ENCODE measurements at regions not wholly inside any gene's neighbourhood (a gene's known extent, or its start where the extent isn't known, plus 50 kb on each side); places are given as distances from the start of the nearest gene placed in this dataset.
"Not testable (repeated sequence)": the region's sequence is repeated elsewhere in the genome, so short reads cannot be mapped to it uniquely, and the experiment has no call there.

GRCh38 chr1:68745451-68745850, 248.6 kb upstream of the DEPDC1 start:
- Histone ChIP-seq H3K9me3 (ENCODE audit: control insufficient read depth in 1 of 2, low read length in 2 of 2) (peaks cover 0 to 4% of the 10 kb centered on the region in 2 donors), H3K27ac (ENCODE audit: low read depth, low read length) (no peak overlapping the region), H3K27me3 (ENCODE audit: insufficient read depth, low read length) (no peaks in the 10 kb centered on the region), H3K4me3 (ENCODE audit: low read length in 2 of 2) (no peak overlapping the region), H3K36me3 (ENCODE audit: insufficient read depth, low read length) (no peaks in the 10 kb centered on the region), H3K4me1 (ENCODE audit: insufficient read depth, low read length) (no peaks in the 10 kb centered on the region)
- H3K36me3 Mint-ChIP-seq, result no peaks in the 10 kb centered on the region
- POLR2A ChIA-PET (ENCODE audit: partially characterized antibody), result no interaction called here
- CTCF ChIA-PET (ENCODE audit: partially characterized antibody), result no interaction called here
- H3K9me3 Mint-ChIP-seq, result peaks cover 5 to 31% (median 10%) of the 10 kb centered on the region in 8 donors
- H3K4me1 Mint-ChIP-seq, result no peaks in the 10 kb centered on the region
- H3K27me3 Mint-ChIP-seq, result no peaks in the 10 kb centered on the region
- intact Hi-C loops (cut with micrococcal nuclease), result no loop called here
- H3K4me3 Mint-ChIP-seq, result no peak overlapping the region
- H3K27ac Mint-ChIP-seq, result no peak overlapping the region
- no peak for DNase-seq

- no peaks in the 10 kb centered on the region for H3K36me3 Mint-ChIP-seq
- Histone ChIP-seq H3K27ac (ENCODE audit: low read depth, low read length) (no peak overlapping the region), H3K9me3 (ENCODE audit: control insufficient read depth in 1 of 2, low read length in 2 of 2) (peaks cover 0 to 4% of the 10 kb centered on the region in 2 donors), H3K27me3 (ENCODE audit: insufficient read depth, low read length) (no peaks in the 10 kb centered on the region), H3K4me1 (ENCODE audit: insufficient read depth, low read length) (no peaks in the 10 kb centered on the region), H3K36me3 (ENCODE audit: insufficient read depth, low read length) (no peaks in the 10 kb centered on the region), H3K4me3 (ENCODE audit: low read length in 2 of 2) (no peak overlapping the region)
- H3K4me1 Mint-ChIP-seq, result no peaks in the 10 kb centered on the region
- no peak overlapping the region for H3K4me3 Mint-ChIP-seq
- no peaks in the 10 kb centered on the region for H3K27me3 Mint-ChIP-seq
- POLR2A ChIA-PET (ENCODE audit: partially characterized antibody), result no interaction called here
- intact Hi-C loops (cut with micrococcal nuclease), result no loop called here
- CTCF ChIA-PET (ENCODE audit: partially characterized antibody), result no interaction called here
- no peak for DNase-seq
- peaks cover under 1 to 24% (median 8%) of the 10 kb centered on the region in 8 donors for H3K9me3 Mint-ChIP-seq
- no peak overlapping the region for H3K27ac Mint-ChIP-seq
Measured at GRCh38 chr1:68746378-68746777, 249.5 kb upstream of the DEPDC1 start.

GRCh38 chr1:68751723-68752122, 254.8 kb upstream of the DEPDC1 start:
- ChIA-PET POLR2A (ENCODE audit: partially characterized antibody) (no interaction called here), CTCF (ENCODE audit: partially characterized antibody) (no interaction called here)
- Mint-ChIP-seq H3K9me3 (peaks cover 0 to 9% (median 3%) of the 10 kb centered on the region in 8 donors), H3K27me3 (no peaks in the 10 kb centered on the region), H3K4me1 (no peaks in the 10 kb centered on the region), H3K36me3 (no peaks in the 10 kb centered on the region), H3K27ac (no peak overlapping the region), H3K4me3 (no peak overlapping the region)
- intact Hi-C loops (cut with micrococcal nuclease), result no loop called here
- DNase-seq, result no peak
- Histone ChIP-seq H3K4me3 (ENCODE audit: low read length in 2 of 2) (no peak overlapping the region), H3K4me1 (ENCODE audit: insufficient read depth, low read length) (no peaks in the 10 kb centered on the region), H3K9me3 (ENCODE audit: control insufficient read depth in 1 of 2, low read length in 2 of 2) (peaks cover 0 to 4% of the 10 kb centered on the region in 2 donors), H3K36me3 (ENCODE audit: insufficient read depth, low read length) (no peaks in the 10 kb centered on the region), H3K27me3 (ENCODE audit: insufficient read depth, low read length) (no peaks in the 10 kb centered on the region), H3K27ac (ENCODE audit: low read depth, low read length) (no peak overlapping the region)

- no peak overlapping the region for H3K27ac ChIP-seq (ENCODE audit: low read depth, low read length)
- H3K4me1 ChIP-seq (ENCODE audit: insufficient read depth, low read length), result no peaks in the 10 kb centered on the region
- H3K9me3 ChIP-seq (ENCODE audit: control insufficient read depth in 1 of 2, low read length in 2 of 2), result no peaks in the 10 kb centered on the region
- no peaks in the 10 kb centered on the region for H3K36me3 Mint-ChIP-seq
- no peaks in the 10 kb centered on the region for H3K27me3 Mint-ChIP-seq
- H3K27ac Mint-ChIP-seq, result no peak overlapping the region
- no peaks in the 10 kb centered on the region for H3K36me3 ChIP-seq (ENCODE audit: insufficient read depth, low read length)
- intact Hi-C loops (cut with micrococcal nuclease), result no loop called here
- H3K4me3 ChIP-seq (ENCODE audit: low read length in 2 of 2), result no peak overlapping the region
- no peak for DNase-seq
- no peak overlapping the region for H3K4me3 Mint-ChIP-seq
- ChIA-PET CTCF (ENCODE audit: partially characterized antibody) (no interaction called here), POLR2A (ENCODE audit: partially characterized antibody) (no interaction called here)
- H3K9me3 Mint-ChIP-seq, result peaks cover 2 to 29% (median 20%) of the 10 kb centered on the region in 8 donors
- H3K27me3 ChIP-seq (ENCODE audit: insufficient read depth, low read length), result no peaks in the 10 kb centered on the region
- no peaks in the 10 kb centered on the region for H3K4me1 Mint-ChIP-seq
Measured at GRCh38 chr1:68758666-68759209, 261.9 kb upstream of the DEPDC1 start.

GRCh38 chr1:68767941-68768340, 271.1 kb upstream of the DEPDC1 start:
- Histone ChIP-seq H3K4me3 (ENCODE audit: low read length in 2 of 2) (no peak overlapping the region), H3K4me1 (ENCODE audit: insufficient read depth, low read length) (no peaks in the 10 kb centered on the region), H3K27me3 (ENCODE audit: insufficient read depth, low read length) (no peaks in the 10 kb centered on the region), H3K27ac (ENCODE audit: low read depth, low read length) (no peak overlapping the region), H3K9me3 (ENCODE audit: control insufficient read depth in 1 of 2, low read length in 2 of 2) (no peaks in the 10 kb centered on the region), H3K36me3 (ENCODE audit: insufficient read depth, low read length) (no peaks in the 10 kb centered on the region)
- DNase-seq, result no peak
- Mint-ChIP-seq H3K27me3 (no peaks in the 10 kb centered on the region), H3K4me1 (no peaks in the 10 kb centered on the region), H3K4me3 (no peak overlapping the region), H3K27ac (no peak overlapping the region), H3K9me3 (peaks cover 0 to 24% (median 10%) of the 10 kb centered on the region in 8 donors), H3K36me3 (no peaks in the 10 kb centered on the region)
- ChIA-PET POLR2A (ENCODE audit: partially characterized antibody) (no interaction called here), CTCF (ENCODE audit: partially characterized antibody) (no interaction called here)
- intact Hi-C loops (cut with micrococcal nuclease), result no loop called here

- Mint-ChIP-seq H3K27ac (no peak overlapping the region), H3K27me3 (no peaks in the 10 kb centered on the region), H3K9me3 (peaks cover 3 to 19% (median 8%) of the 10 kb centered on the region in 8 donors), H3K4me3 (no peak overlapping the region), H3K4me1 (no peaks in the 10 kb centered on the region), H3K36me3 (no peaks in the 10 kb centered on the region)
- H3K27ac ChIP-seq (ENCODE audit: low read depth, low read length), result no peak overlapping the region
- no peaks in the 10 kb centered on the region for H3K9me3 ChIP-seq (ENCODE audit: control insufficient read depth in 1 of 2, low read length in 2 of 2)
- H3K4me1 ChIP-seq (ENCODE audit: insufficient read depth, low read length), result no peaks in the 10 kb centered on the region
- POLR2A ChIA-PET (ENCODE audit: partially characterized antibody), result no interaction called here
- H3K4me3 ChIP-seq (ENCODE audit: low read length in 2 of 2), result no peak overlapping the region
- CTCF ChIA-PET (ENCODE audit: partially characterized antibody), result no interaction called here
- no peaks in the 10 kb centered on the region for H3K36me3 ChIP-seq (ENCODE audit: insufficient read depth, low read length)
- intact Hi-C loops (cut with micrococcal nuclease), result no loop called here
- no peak for DNase-seq
- no peaks in the 10 kb centered on the region for H3K27me3 ChIP-seq (ENCODE audit: insufficient read depth, low read length)
Measured at GRCh38 chr1:68770817-68771216, 273.9 kb upstream of the DEPDC1 start.

GRCh38 chr1:68777851-68778250, 281.0 kb upstream of the DEPDC1 start:
- H3K9me3 Mint-ChIP-seq, result peaks cover 3 to 39% (median 21%) of the 10 kb centered on the region in 8 donors
- H3K36me3 Mint-ChIP-seq, result peaks cover 0 to 4% of the 10 kb centered on the region in 2 donors
- CTCF ChIA-PET (ENCODE audit: partially characterized antibody), result no interaction called here
- Histone ChIP-seq H3K4me1 (ENCODE audit: insufficient read depth, low read length) (no peaks in the 10 kb centered on the region), H3K9me3 (ENCODE audit: control insufficient read depth in 1 of 2, low read length in 2 of 2) (no peaks in the 10 kb centered on the region), H3K27me3 (ENCODE audit: insufficient read depth, low read length) (no peaks in the 10 kb centered on the region), H3K27ac (ENCODE audit: low read depth, low read length) (no peak overlapping the region), H3K36me3 (ENCODE audit: insufficient read depth, low read length) (no peaks in the 10 kb centered on the region), H3K4me3 (ENCODE audit: low read length in 2 of 2) (no peak overlapping the region)
- POLR2A ChIA-PET (ENCODE audit: partially characterized antibody), result no interaction called here
- no peaks in the 10 kb centered on the region for H3K4me1 Mint-ChIP-seq
- intact Hi-C loops (cut with micrococcal nuclease), result no loop called here
- H3K27me3 Mint-ChIP-seq, result no peaks in the 10 kb centered on the region
- H3K27ac Mint-ChIP-seq, result no peak overlapping the region
- DNase-seq, result no peak
- no peak overlapping the region for H3K4me3 Mint-ChIP-seq

GRCh38 chr1:68779841-68780240, 283.0 kb upstream of the DEPDC1 start:
- H3K27me3 Mint-ChIP-seq; POLR2A ChIA-PET (ENCODE audit: partially characterized antibody); DNase-seq; intact Hi-C loops (cut with micrococcal nuclease); CTCF ChIA-PET (ENCODE audit: partially characterized antibody); H3K4me3 ChIP-seq (ENCODE audit: low read length in 2 of 2); H3K36me3 ChIP-seq (ENCODE audit: insufficient read depth, low read length); H3K36me3 Mint-ChIP-seq; H3K4me3 Mint-ChIP-seq; H3K27ac ChIP-seq (ENCODE audit: low read depth, low read length); H3K27ac Mint-ChIP-seq; H3K9me3 ChIP-seq (ENCODE audit: control insufficient read depth in 1 of 2, low read length in 2 of 2); H3K27me3 ChIP-seq (ENCODE audit: insufficient read depth, low read length); H3K4me1 Mint-ChIP-seq; H3K4me1 ChIP-seq (ENCODE audit: insufficient read depth, low read length): not testable (repeated sequence)
- H3K9me3 Mint-ChIP-seq, result peaks cover 4 to 44% (median 20%) of the 10 kb centered on the region in 8 donors

All from CD4-positive, alpha-beta memory T cell (primary cell).